H1 (cell line): ENCODE measurements at regions not wholly inside any gene's neighbourhood (a gene's known extent, or its start where the extent isn't known, plus 50 kb on each side); places are given as distances from the start of the nearest gene placed in this dataset.

Experiments
- CTCF ChIA-PET: fragments of 300-600 bp; sonication (Branson Sonifier 250); formaldehyde crosslinking; loops from one replicate; lab custom pipeline; 2021; ENCODE audit not compliant: partially characterized antibody; lab: Charles Lee
- POLR2A ChIA-PET: fragments of 300-600 bp; sonication (Branson Sonifier 250); formaldehyde crosslinking; loops from one replicate; lab custom pipeline; 2021; ENCODE audit warnings: inconsistent platforms; ENCODE audit not compliant: partially characterized antibody; lab: Charles Lee
- DNase-seq, 2 experiments: peaks; one replicate each; pipeline versions ENCODE4 v3.0.0 to v3.0.0-alpha.2; 2010 to 2022; ENCODE audit warnings: low spot score in 2 of 2, low read depth in 1 of 2, mixed read lengths in 1 of 2
- FAIRE-seq: peaks from 2 replicates; lab custom pipeline; 2011; peaks lifted over from hg19 to GRCh38; lab: Jason Lieb, UNC
- H2AFZ ChIP-seq: 2 replicates; pipeline ENCODE4 v1.8.1; 2012; ENCODE audit warnings: low read length, inconsistent platforms
- H2AK5ac ChIP-seq: 2 replicates; pipeline ENCODE4 v1.6.1; 2013; ENCODE audit warnings: low read depth, low read length
- H2BK120ac ChIP-seq: replicated peaks from 2 replicates; pipeline ENCODE3; 2013; ENCODE audit warnings: low read depth, low read length, inconsistent platforms
- H2BK12ac ChIP-seq: 2 replicates; pipeline ENCODE4 v1.6.1; 2013; ENCODE audit warnings: low read depth, low read length
- H2BK15ac ChIP-seq: 2 replicates; pipeline ENCODE4 v1.6.1; 2013; ENCODE audit warnings: low read length
- H2BK20ac ChIP-seq: 2 replicates; pipeline ENCODE4 v1.6.1; 2013; ENCODE audit warnings: low read length
- H2BK5ac ChIP-seq: 2 replicates; pipeline ENCODE4 v1.6.1; 2013; ENCODE audit warnings: low read depth, low read length
- H3K14ac ChIP-seq: 2 replicates; pipeline ENCODE4 v1.6.1; 2013; ENCODE audit warnings: inconsistent platforms; ENCODE audit not compliant: insufficient read length
- H3K18ac ChIP-seq: 2 replicates; pipeline ENCODE4 v1.6.1; 2013; ENCODE audit warnings: low read length; ENCODE audit errors: extremely low read depth
- H3K23ac ChIP-seq: 2 replicates; pipeline ENCODE4 v1.6.1; 2013; ENCODE audit warnings: inconsistent platforms; ENCODE audit not compliant: insufficient read length
- H3K23me2 ChIP-seq: 2 replicates; pipeline ENCODE4 v1.6.1; 2013; ENCODE audit warnings: low read depth, low read length
- H3K27ac ChIP-seq: 2 replicates; pipeline ENCODE4 v1.6.1; 2011; ENCODE audit warnings: low read depth, low read length, inconsistent platforms
- H3K27me3 ChIP-seq, 4 experiments: replicated peaks in 1 of 4; 1 replicate in 1 of 4; 2 replicates in 3 of 4; pipeline versions ENCODE4 v1.6.1 to v1.8.1; 2011 to 2013; ENCODE audit warnings: low read length in 3 of 4, mild to moderate bottlenecking in 3 of 4, inconsistent platforms in 2 of 4, mixed read lengths in 2 of 4, moderate library complexity in 1 of 4; ENCODE audit not compliant: control insufficient read depth in 3 of 4, insufficient read depth in 3 of 4; ENCODE audit errors: extremely low read depth in 1 of 4
- H3K36me3 ChIP-seq, 4 experiments: 2 replicates each; pipeline versions ENCODE4 v1.6.1 to v1.8.1; 2011 to 2013; ENCODE audit warnings: mild to moderate bottlenecking in 4 of 4, low read length in 3 of 4, moderate library complexity in 2 of 4, control low read depth in 1 of 4, inconsistent platforms in 1 of 4; ENCODE audit not compliant: insufficient read depth in 4 of 4, control insufficient read depth in 2 of 4
- H3K4ac ChIP-seq: replicated peaks from 2 replicates; pipeline ENCODE3; 2013; ENCODE audit warnings: low read length, low read depth, mixed read lengths, inconsistent platforms; ENCODE audit not compliant: insufficient read length
- H3K4me1 ChIP-seq, 4 experiments: replicated peaks in 1 of 4; 1 replicate in 1 of 4; 2 replicates in 3 of 4; pipeline versions ENCODE4 v1.6.1 to v1.8.1; 2011 to 2013; ENCODE audit warnings: low read length in 3 of 4, inconsistent platforms in 2 of 4, mixed read lengths in 1 of 4; ENCODE audit not compliant: insufficient read depth in 4 of 4, control insufficient read depth in 3 of 4
- H3K4me2 ChIP-seq, 2 experiments: 2 replicates each; pipeline versions ENCODE4 v1.6.1 to v1.8.1; 2011 to 2013; ENCODE audit warnings: low read depth in 2 of 2, low read length in 2 of 2, control low read depth in 1 of 2, inconsistent platforms in 1 of 2, mild to moderate bottlenecking in 1 of 2; ENCODE audit not compliant: insufficient read depth in 1 of 2
- H3K4me3 ChIP-seq, 4 experiments: fragments of 200-600, 300-600 bp in 1 of 4; sonication (generic), shearing (Covaris generic), sonication (Bioruptor Twin) in 1 of 4; 2 replicates each; pipeline versions ENCODE4 v1.5.1 to v1.8.1; 2011 to 2016; ENCODE audit warnings: low read length in 4 of 4, low read depth in 3 of 4, control low read depth in 2 of 4, inconsistent platforms in 2 of 4, mild to moderate bottlenecking in 2 of 4, mixed read lengths in 1 of 4, moderate library complexity in 1 of 4; ENCODE audit not compliant: insufficient read depth in 2 of 4; ENCODE audit errors: extremely low read depth in 1 of 4
- H3K56ac ChIP-seq: replicated peaks from 2 replicates; pipeline ENCODE3; 2013; ENCODE audit warnings: low read depth, mild to moderate bottlenecking, mixed read lengths, low read length, inconsistent platforms; ENCODE audit not compliant: insufficient read length
- H3K79me1 ChIP-seq: 2 replicates; pipeline ENCODE4 v1.6.1; 2013; ENCODE audit warnings: low read depth, low read length, control low read depth
- H3K79me2 ChIP-seq, 2 experiments: 2 replicates each; pipeline versions ENCODE4 v1.6.1 to v1.8.1; 2012 to 2013; ENCODE audit warnings: low read length in 2 of 2, mild to moderate bottlenecking in 2 of 2, inconsistent platforms in 1 of 2; ENCODE audit not compliant: insufficient read depth in 2 of 2, control insufficient read depth in 1 of 2
- H3K9ac ChIP-seq, 4 experiments: replicated peaks in 1 of 4; 1 replicate in 1 of 4; 2 replicates in 3 of 4; pipeline versions ENCODE4 v1.6.1 to v1.8.1; 2011 to 2013; ENCODE audit warnings: low read depth in 3 of 4, low read length in 3 of 4, control low read depth in 2 of 4, mild to moderate bottlenecking in 2 of 4, moderate library complexity in 2 of 4, inconsistent platforms in 1 of 4; ENCODE audit errors: extremely low read depth in 1 of 4
- H3K9me3 ChIP-seq, 2 experiments: 2 replicates each; pipeline versions ENCODE4 v1.6.1 to v1.8.1; 2012 to 2013; ENCODE audit warnings: mild to moderate bottlenecking in 2 of 2, moderate library complexity in 2 of 2, control low read depth in 1 of 2, inconsistent platforms in 1 of 2, low read depth in 1 of 2, low read length in 1 of 2, mixed read lengths in 1 of 2; ENCODE audit not compliant: insufficient read depth in 2 of 2
- H4K20me1 ChIP-seq, 2 experiments: replicated peaks in 1 of 2; 2 replicates each; pipeline versions ENCODE3 to v1.8.1; 2011 to 2013; ENCODE audit warnings: inconsistent platforms in 2 of 2, low read length in 2 of 2, mild to moderate bottlenecking in 1 of 2; ENCODE audit not compliant: insufficient read depth in 2 of 2, control insufficient read depth in 1 of 2
- H4K5ac ChIP-seq: 2 replicates; pipeline ENCODE4 v1.6.1; 2013; ENCODE audit warnings: low read length, low read depth, mixed read lengths, inconsistent platforms; ENCODE audit not compliant: insufficient read length
- H4K8ac ChIP-seq: 2 replicates; pipeline ENCODE4 v1.8.0; 2013; ENCODE audit warnings: mild to moderate bottlenecking, moderate library complexity, low read length, inconsistent platforms; ENCODE audit not compliant: insufficient read depth; ENCODE audit errors: extremely low read depth
- H4K91ac ChIP-seq: replicated peaks from 2 replicates; pipeline ENCODE3; 2013; ENCODE audit warnings: low read length, mixed read lengths, inconsistent platforms; ENCODE audit not compliant: insufficient read length
- ASH2L ChIP-seq: fragments of 200-600, 300-600 bp; sonication (generic); IDR thresholded peaks from one replicate; pipeline ENCODE4 v1.7.1; 2017; ENCODE audit warnings: low read length
- NRF1 ChIP-seq: IDR thresholded peaks from 2 replicates; pipeline ENCODE4 v1.6.1; 2011; ENCODE audit warnings: mild to moderate bottlenecking, low read depth, low read length, improper control_type of control experiment
- RXRA ChIP-seq: IDR thresholded peaks from 2 replicates; pipeline ENCODE4 v1.6.1; 2011; ENCODE audit warnings: low read depth, mild to moderate bottlenecking, low read length, moderate library complexity; ENCODE audit not compliant: insufficient read depth
- SIRT6 ChIP-seq: IDR thresholded peaks from one replicate; pipeline ENCODE4 v1.7.1; 2012; ENCODE audit warnings: low read length, inconsistent platforms
- SP2 ChIP-seq: IDR thresholded peaks from 2 replicates; pipeline ENCODE4 v1.6.1; 2012; ENCODE audit warnings: mild to moderate bottlenecking, low read length, inconsistent platforms
- TAF7 ChIP-seq: optimal IDR thresholded peaks from 2 replicates; pipeline ENCODE3; 2011; ENCODE audit warnings: low read depth, mild to moderate bottlenecking, inconsistent platforms, low read length, moderate library complexity, borderline replicate concordance
- WGBS, 2 experiments: shearing (Covaris generic) in 1 of 2; methylation state at CpG; one replicate each; pipeline versions ENCODE4 v1.1.6 to v1.1.7; 2013 to 2015; ENCODE audit warnings: low lambda C conversion rate in 2 of 2, mixed read lengths in 2 of 2, inconsistent platforms in 1 of 2, low coverage in 1 of 2, missing lambda C conversion rate in 1 of 2; ENCODE audit not compliant: insufficient replicate concordance in 2 of 2, insufficient coverage in 1 of 2, insufficient read length in 1 of 2; ENCODE audit errors: extremely low coverage in 1 of 2, missing lambda C conversion rate in 1 of 2; 5-methylcytosine and 5-hydroxymethylcytosine counted together

DNA sequence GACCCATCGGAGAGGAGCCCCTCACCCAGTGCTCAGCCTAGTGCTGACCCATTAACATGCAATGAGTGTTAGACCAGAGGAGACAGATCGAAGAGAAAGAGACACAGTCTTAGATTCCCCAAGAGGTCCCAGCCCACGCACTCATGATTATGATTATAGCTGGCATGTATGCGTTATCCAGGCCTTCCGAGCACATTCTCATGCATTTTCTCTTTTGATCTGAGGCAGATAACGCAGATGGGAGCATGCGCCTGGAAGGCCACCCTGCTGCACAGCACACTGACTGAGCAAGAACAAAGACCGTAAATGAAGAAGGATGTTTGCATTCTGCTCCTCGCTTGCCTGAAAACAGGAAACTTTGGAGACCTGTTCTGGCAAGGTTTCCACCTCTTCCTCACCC lies 232.7 kb downstream of the SOX9 start:
- no peak overlapping the region for H3K4me3 ChIP-seq

More for the DNA sequence above, 232.7 kb downstream of the SOX9 start:
- Histone ChIP-seq H3K79me1 (no peaks in the 10 kb centered on the region), H3K23ac (no peak overlapping the region), H3K79me2 (no peaks in the 10 kb centered on the region; a peak in 1 of 4 replicates), H2BK15ac (no peak overlapping the region), H4K8ac (no peak overlapping the region), H3K4me2 (no peak overlapping the region), H3K27me3 (no peaks in the 10 kb centered on the region; a peak in 1 of 7 replicates), H2BK12ac (no peak overlapping the region), H2BK20ac (no peak overlapping the region), H3K18ac (no peak overlapping the region), H2AFZ (no peak overlapping the region), H4K20me1 (no peaks in the 10 kb centered on the region), H2BK120ac (no peak overlapping the region)
- CTCF ChIA-PET: interaction anchor here (1.4 kb wide), 1 partner anchor 14 kb away, joined by 3 read pairs; no protein-coding TSS in a partner anchor
- POLR2A ChIA-PET: no interaction called here
- DNase-seq (no peak), FAIRE-seq (no peak)
- WGBS, 2 experiments: 80% methylated on average over 9 of the region's 9 CpGs; no CpG with 5 or more reads in 1 of the 2 experiments
- no peak for TF ChIP-seq SP2
- TF ChIP-seq TAF7: no peak
- no peak for TF ChIP-seq ASH2L
- no peak for TF ChIP-seq SIRT6
- TF ChIP-seq NRF1: no peak
- TF ChIP-seq RXRA: no peak
- TF ChIP-seq, all 59 proteins: peak for 0
- Histone ChIP-seq H2AK5ac (no peak overlapping the region), H3K27ac (no peak overlapping the region), H3K4ac (no peak overlapping the region), H4K91ac (no peak overlapping the region), H4K5ac (no peak overlapping the region), H3K14ac (no peak overlapping the region), H3K36me3 (no peaks in the 10 kb centered on the region), H3K23me2 (no peaks in the 10 kb centered on the region), H3K9me3 (no peaks in the 10 kb centered on the region), H3K4me1 (peaks cover 0 to 6% (median 4%) of the 10 kb centered on the region in 4 experiments; a peak in 2 of 7 replicates), H3K56ac (no peak overlapping the region), H2BK5ac (no peak overlapping the region), H3K9ac (no peak overlapping the region)
